Amygdala (tissue), 56 donors: ENCODE measurements at regions not wholly inside any gene's neighbourhood (a gene's known extent, or its start where the extent isn't known, plus 50 kb on each side); places are given as distances from the start of the nearest gene placed in this dataset.
A peak's percentile ranks its signal among the peaks of the same experiment; 100 is the strongest.

Experiments
- DNase-seq, 56 donors: peaks; one replicate each; lab custom pipeline; 2025; lab: John Stamatoyannopoulos, UW

DNA sequence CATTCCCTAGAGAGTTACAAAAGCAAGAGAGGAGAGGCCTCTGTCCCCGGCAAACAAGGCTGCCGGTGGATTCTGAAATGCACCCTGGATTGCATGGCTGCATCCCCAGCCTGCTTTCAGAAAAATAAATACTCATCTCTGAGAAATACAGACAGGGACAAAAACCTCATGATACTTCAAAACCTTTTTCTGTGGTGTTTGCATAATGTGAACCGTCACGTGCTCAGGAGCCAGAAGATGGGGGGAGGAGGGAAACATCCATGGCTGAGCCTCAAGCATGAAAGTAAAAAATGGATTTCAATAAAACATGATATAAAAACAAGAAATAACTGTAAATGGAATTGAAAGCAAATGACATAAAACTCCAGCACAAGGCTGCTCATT, 198.5 kb upstream of the NCAM1 start:
- peak in 3 of 56 donors; percentile 22 to 35 (median 32) for DNase-seq

GRCh38 chr11:112765337-112765736, 195.9 kb upstream of the NCAM1 start:
- no peak for DNase-seq

GRCh38 chr11:112769170-112769569, 192.1 kb upstream of the NCAM1 start:
- peak in 3 of 56 donors; percentile 17 to 24 (median 19) for DNase-seq

DNA sequence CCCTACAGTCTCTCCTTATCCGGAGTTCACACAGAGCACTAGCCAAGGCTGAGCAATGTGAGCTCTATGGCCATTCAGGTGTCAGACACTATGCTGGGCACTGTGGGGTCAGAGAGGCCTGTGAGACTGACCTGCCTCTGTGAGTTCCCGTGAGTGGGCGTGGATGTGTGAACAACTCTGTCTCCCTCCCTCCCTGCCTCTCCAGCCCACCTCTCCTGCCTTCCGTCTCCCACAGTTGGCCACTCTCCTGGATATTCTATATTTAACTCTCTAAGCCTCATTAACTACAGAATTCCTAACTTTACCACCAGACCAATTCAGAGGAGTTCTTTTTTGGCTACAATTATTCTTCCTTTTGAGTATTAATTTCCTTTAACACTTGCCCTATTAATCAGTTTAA, 191.6 kb upstream of the NCAM1 start:
- peak in 2 of 56 donors; percentile 14 to 19 for DNase-seq

DNA sequence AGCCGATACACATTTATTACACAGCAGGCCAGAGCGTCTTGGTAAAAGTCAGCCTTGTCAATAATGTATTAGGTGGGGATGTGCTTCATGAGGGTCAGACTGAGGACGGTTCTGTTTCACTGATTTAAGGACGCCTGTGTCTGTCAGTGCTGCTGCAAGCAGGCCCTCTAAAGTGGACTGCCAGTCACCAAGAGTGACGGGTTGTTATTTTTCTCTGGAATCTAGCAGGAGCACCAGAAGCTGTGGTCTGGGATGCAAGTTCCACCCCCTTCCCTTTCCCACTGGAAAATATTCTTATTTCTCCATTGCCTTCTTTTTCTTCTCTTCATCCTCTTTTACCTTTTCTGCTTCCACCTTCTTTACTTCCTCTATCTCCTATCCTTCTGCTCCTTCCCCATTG, 191.2 kb upstream of the NCAM1 start:
- peak in 1 of 56 donors; percentile 21 for DNase-seq

DNA sequence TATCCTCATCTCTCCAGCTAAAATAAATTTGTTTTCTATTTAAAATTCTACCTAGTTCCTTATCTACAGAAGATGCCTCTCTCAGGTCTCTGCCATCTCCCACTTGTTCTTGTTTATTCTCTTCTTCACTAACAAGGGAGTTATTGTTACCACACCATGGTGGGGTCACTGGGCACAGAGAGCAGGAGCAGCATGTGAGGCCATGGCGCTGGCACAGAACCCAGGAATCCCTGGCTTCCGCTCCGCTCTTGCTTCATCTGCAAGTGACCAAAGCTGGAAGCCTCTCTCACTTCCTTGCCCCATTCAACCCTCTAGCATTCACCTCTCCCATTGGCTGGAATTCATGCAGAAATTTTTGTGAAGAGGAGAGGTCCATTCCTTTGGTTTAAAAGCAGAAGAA, 190.7 kb upstream of the NCAM1 start:
- DNase-seq, result peak in 52 of 56 donors; percentile 24 to 92 (median 74)

GRCh38 chr11:112771851-112772250, 189.4 kb upstream of the NCAM1 start:
- DNase-seq, result no peak

GRCh38 chr11:112773264-112773663, 188.0 kb upstream of the NCAM1 start:
- DNase-seq, result peak in 9 of 56 donors; percentile 16 to 48 (median 35)

DNA sequence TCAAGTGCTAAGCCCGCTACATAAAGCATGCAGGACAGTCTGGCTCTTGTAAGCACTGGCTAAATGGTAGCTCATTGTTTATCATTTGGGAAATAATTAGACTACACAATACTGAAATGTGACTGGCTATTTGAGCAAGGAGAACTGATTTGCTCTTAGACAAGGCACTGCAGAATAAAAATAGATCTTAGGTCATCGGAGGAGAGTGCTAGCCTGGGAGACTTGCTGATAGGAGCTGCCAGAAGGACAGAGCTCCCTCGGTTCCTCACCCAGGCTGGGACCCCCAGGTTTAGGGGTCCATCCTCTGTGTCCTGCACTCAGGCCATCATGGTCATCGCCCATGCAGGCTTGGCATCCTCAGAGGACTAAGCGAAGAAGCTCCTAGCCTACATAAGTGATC, 184.4 kb upstream of the NCAM1 start:
- no peak for DNase-seq

DNA sequence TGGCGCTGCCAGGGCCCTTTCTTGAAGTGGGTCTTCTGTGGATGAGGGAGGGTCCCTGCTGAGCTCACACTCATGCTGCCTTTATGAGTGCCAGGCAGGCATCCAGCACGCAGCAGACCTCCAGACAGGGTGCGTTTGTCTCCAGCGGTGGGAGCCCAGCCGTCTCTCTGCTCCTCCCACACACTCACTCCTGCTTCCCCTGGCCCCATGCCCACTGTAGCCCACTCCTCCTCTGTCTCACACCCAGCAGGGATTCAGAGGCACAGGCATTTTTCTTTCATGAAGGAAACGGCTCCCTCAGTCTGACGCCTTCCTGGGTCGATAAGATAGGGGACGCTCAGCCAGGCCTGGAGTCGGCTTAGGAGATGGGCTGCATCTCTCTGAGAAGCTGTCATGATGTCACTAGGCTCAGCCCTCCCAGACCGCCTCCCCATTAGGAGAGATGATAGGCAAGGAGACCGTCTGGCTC, 183.9 kb upstream of the NCAM1 start:
- peak in 1 of 56 donors; percentile 63 for DNase-seq

GRCh38 chr11:112778091-112778876, 182.9 kb upstream of the NCAM1 start:
- DNase-seq, result peak in 2 of 56 donors; percentile 19 to 28

DNA sequence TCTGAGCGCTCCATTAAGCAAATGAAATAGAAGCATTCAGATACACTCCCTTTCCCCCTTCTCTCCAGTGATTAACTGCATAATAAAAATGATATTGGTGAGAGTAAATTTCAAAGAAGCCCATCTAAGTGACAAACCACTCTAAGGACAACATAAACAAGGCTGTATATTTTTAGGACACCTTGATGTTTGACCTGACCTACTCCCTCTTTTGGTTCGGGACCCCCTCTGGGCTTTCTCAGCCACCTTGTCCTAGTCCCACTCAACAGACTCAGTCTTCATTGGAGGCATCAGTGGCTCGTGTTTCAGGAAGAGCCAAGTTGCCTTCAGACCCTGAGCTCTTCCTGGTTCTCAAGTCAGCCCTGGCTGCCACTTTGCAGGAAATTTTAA, 182.3 kb upstream of the NCAM1 start:
- no peak for DNase-seq

GRCh38 chr11:112780351-112781087, 180.7 kb upstream of the NCAM1 start:
- DNase-seq, result peak in 3 of 56 donors; percentile 15 to 47 (median 29)

- no peak for DNase-seq
Observed at GRCh38 chr11:112783945-112784322, 177.3 kb upstream of the NCAM1 start.

DNA sequence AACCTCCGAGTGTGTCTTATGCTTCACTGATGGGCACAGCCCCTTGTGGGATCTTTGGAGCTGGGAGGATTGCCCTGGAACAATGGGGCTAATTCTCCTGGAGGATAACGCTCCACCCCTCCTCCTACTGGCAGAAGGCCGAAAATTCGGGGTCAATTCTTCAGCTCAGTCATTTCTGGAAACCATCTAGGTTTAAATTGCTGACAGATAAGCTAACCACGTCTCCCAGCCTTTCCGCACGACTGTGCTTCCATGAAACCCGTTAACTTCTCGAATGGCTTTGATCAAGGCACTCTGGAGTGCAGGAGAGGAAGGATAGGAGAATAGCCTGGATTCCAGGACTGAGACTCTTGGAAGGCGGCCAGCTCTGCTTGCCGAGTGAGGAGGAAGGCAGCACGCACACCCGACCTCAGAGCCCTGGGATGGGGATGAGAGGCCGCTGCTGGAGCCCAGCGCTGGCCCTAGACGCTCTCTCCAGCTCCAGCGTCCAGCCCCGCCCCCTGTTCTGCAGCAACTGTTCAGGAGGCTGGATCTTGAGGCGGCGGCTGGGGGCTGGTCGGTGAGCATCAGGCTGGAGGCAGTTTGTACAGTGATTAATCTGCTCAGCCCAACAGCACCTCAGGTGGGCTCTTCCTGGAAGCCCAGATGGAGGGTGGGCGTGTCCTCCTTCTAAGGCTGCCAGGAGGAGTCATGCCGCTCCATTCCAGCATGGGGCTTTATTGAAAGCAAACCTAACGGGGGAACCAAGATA, 176.7 kb upstream of the NCAM1 start:
- DNase-seq, result peak in 24 of 56 donors; percentile 13 to 76 (median 48)

- DNase-seq, result no peak
Observed at GRCh38 chr11:112785149-112785548, 176.1 kb upstream of the NCAM1 start.

GRCh38 chr11:112785719-112786118, 175.5 kb upstream of the NCAM1 start:
- no peak for DNase-seq

DNA sequence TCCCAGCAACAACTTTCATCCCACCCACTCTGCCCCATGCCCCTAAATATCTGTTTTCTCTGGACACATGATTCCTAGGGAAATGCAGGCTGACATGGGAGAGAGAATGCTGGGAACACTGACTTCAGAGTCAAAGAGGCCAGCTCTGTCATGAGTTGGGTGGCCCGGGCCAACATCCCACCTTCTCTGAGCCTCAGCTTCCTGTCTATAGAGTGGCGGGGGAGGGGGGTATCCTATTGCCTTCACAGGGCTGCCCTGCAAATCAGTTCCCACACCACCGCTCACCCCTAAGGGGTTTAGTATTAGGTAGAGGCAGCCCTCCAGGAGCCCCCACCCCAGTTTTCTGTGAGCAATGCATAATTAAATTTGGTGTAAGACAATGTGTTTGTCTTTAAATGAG, 175.0 kb upstream of the NCAM1 start:
- DNase-seq, result no peak

DNA sequence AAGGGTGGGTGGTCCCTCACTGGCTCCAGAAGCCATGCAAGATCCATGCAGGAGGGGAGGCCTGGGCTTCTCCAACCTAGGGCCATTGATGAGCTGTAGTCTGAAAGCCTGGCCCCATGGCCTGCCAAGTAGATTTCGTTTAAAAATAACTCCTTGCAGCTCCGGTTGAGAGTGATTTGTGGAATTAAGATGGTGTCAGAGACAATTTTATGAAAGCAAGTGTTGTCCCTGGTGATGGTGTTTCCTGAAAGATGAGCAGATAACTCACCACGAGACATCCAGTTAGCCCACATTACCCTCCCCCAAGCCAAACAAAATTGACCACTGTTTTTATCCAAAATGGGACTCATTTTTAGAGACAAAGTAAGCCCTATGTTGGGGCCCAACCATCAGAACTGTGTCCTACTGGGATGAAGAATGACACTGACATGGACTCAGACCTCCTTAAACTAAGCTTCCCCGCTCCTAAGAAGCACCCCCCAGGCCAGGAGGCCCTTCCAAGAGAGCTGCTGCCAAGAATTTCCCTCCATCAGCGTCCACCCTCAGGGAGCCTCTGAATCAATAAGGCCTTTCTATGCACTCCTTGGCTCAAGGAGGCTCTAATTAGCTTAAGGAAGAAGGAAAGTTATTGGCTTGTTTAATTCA, 174.2 kb upstream of the NCAM1 start:
- no peak for DNase-seq

DNA sequence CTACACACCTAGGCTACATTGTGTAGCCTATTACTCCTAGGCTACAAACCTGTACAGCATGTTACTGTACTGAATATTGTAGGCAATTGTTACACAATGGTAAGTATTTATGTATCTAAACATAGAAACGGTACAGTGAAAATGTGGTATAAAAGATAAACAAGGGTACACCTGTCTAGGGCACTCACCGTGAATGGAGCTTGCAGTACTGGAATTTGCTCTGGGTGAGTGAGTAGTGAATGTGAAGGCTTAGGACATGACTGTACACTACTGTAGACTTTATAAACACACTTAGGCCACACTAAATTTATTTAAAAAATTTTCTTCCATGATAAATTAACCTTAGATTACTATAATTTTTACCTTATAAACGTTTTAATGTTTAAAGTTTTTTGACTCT, 171.7 kb upstream of the NCAM1 start:
- no peak for DNase-seq

- DNase-seq, result no peak
Observed at GRCh38 chr11:112790286-112790685, 170.9 kb upstream of the NCAM1 start.
